ENCODE measurements at regions not wholly inside any gene's neighbourhood (a gene's known extent, or its start where the extent isn't known, plus 50 kb on each side); places are given as distances from the start of the nearest gene placed in this dataset.

GRCh38 chr13:43992211-43992610 is 112.5 kb downstream of the LACC1 start:
- TF ChIP-seq, protein P1, sequence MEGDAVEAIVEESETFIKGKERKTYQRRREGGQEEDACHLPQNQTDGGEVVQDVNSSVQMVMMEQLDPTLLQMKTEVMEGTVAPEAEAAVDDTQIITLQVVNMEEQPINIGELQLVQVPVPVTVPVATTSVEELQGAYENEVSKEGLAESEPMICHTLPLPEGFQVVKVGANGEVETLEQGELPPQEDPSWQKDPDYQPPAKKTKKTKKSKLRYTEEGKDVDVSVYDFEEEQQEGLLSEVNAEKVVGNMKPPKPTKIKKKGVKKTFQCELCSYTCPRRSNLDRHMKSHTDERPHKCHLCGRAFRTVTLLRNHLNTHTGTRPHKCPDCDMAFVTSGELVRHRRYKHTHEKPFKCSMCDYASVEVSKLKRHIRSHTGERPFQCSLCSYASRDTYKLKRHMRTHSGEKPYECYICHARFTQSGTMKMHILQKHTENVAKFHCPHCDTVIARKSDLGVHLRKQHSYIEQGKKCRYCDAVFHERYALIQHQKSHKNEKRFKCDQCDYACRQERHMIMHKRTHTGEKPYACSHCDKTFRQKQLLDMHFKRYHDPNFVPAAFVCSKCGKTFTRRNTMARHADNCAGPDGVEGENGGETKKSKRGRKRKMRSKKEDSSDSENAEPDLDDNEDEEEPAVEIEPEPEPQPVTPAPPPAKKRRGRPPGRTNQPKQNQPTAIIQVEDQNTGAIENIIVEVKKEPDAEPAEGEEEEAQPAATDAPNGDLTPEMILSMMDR (IDR thresholded peaks at IDR 0.05), result no peak
- TF ChIP-seq POLR2AphosphoS5 (IDR thresholded peaks at IDR 0.05), result no peak

All from suprapubic skin (tissue), 3 donors.